ENCODE measurements at regions not wholly inside any gene's neighbourhood (a gene's known extent, or its start where the extent isn't known, plus 50 kb on each side); places are given as distances from the start of the nearest gene placed in this dataset.

DNA sequence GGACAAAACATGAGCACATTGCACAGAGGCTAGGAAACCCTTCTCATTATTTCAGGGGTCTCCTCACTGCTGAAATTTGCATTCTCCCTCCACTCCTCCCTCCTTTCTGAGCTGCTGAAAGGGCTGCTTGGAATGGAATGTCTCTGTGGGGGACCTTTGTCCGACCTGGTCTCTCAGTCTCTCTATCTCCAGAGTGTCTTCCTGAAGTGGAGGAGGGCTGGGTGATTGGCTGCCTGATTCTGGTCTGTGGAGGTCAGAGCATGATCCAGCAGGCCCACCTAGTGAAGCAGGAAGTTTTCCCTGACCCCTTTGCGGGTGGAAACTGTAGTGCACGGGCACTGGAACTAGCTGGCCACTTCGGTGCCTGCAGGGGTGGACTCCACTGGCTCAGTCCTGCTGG is 560.5 kb upstream of the HS6ST1 start:
- DNase-seq (ENCODE audit: low read depth) = no peak

DNA sequence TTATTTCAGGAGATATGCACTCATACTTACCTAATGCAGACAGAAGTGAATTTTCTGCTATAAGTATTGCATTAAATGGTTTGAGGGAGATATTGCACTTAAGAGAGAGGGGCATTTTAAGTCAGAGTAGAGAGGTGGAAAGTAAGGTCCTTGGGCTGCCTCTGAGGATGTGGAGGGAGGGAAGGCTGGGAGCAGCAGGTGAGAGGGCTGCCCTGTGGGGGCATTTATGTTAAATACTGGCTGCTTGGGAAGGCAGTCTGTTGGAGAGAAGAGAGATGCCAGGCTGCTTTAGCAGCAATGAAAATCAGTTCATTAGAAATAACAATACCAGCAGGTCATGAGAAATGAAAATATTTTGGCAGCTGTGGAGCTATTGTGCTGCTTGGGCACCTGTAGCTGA is 576.2 kb upstream of the HS6ST1 start:
- no peak for DNase-seq (ENCODE audit: low read depth)

DNA sequence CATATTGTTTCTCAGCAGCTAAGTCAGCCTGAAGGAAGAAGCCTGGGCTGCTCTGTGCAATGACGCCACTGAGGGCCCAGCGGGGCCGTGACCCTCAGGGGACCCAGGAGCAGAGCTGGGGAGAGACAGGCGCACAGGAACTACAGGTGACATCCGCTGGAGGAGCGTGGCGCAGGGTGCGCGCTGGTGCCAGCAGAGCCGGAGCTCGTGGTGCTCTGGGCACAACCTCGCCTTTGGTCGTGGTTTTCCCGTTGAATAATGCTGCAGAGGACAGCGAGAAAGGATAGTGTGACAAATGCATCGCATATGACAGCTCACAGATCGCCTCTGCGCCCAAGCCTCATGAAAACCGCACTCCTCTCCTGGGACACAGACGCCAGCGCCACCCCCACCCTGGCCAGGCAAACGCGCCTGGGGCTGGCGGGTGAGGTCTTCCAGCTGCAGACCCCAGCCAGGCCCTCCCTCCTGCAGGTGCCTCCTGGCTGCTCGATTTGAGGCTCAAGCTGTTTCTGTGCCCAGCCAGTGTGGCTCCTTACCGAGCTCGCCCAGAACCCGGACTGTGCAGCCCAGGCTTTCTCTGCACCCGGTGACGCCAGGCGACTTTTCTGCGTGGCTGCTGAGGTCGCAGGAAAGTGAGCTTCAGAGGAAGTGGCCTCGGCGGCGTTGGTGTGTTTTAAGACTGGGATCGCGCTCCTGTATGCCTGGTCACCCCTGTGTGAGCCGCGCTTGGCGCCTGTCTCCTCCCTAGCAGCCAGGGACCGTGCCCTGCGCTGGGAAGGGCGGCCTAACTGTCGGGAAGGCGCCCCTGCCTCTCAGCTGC is 583.1 kb upstream of the HS6ST1 start:
- no peak for DNase-seq (ENCODE audit: low read depth)

DNA sequence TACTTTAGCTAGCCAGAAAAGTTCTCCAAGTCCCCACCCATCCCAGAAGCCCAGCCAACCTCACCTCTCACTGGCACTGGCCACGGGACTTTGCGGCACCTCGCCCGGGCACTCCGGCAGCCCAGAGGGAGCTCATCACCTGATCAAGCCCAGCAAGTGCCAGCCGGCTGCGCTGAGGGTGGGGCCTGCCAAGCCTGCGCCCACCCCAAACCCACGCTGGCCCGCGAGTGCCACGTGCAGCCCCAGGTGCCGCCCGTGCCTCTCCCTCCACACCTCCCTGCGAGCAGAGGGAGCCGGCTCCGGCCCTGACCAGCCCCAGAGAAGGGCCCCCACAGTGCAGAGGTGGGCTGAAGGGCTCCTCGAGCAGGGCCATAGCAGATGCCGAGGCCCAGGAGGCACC is 585.0 kb upstream of the HS6ST1 start:
- DNase-seq (ENCODE audit: low read depth) = no peak

DNA sequence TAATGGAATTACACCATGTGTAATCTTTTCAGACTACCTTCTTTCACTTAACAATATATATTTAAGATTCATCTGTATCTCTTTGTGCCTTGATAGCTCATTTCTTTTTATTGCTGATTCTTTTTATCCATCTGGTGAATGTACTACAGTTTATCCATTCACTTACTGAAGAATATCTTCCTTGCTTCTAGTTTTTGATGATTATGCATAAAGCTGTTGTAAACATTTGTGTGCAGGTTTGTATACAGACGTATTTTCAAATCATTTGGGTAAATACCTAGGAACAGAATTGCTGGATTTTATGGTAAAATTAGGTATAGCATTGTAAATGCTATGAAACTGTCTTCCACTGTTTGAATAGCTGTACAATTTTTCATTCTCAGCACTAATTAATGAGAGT is 592.6 kb upstream of the HS6ST1 start:
- no peak for DNase-seq (ENCODE audit: low read depth)

DNA sequence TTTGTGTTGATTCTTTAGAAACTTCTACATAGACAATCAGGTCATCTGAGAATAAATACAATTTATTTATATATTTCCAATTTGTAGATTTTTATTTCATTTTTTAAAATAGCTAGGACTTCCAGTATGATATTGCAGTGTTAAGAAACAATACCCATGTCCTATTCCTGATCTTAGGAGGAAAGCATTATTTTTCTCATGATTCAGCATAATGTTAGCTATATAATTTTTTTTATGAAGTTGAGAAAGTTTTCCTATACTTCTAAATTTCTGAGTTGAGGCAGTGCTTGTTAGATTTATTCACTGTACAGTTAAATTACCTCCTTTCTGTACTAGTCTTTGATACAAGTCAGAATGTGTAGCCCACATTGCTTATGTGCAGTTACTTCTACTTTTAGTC is 595.7 kb upstream of the HS6ST1 start:
- no peak for DNase-seq (ENCODE audit: low read depth)

DNA sequence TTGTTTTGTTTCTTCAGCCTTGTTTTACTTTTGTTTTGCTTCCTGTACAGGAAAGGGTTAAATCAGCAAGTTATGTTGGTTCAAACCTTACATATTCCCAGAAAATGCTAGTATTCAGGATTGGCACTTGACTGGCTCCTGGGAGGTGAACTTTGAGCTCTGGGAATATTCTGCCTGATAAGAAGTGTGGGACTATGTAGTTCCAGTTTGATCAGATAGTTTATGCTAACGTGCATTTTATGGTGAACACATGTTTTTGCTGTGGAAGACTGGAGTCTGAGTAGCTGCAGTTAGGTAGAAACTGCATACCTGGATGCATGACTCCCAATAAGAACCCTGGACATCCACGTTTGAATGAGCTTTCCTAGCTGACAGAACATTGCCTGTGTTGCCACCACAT is 603.1 kb upstream of the HS6ST1 start:
- no peak for DNase-seq (ENCODE audit: low read depth)

DNA sequence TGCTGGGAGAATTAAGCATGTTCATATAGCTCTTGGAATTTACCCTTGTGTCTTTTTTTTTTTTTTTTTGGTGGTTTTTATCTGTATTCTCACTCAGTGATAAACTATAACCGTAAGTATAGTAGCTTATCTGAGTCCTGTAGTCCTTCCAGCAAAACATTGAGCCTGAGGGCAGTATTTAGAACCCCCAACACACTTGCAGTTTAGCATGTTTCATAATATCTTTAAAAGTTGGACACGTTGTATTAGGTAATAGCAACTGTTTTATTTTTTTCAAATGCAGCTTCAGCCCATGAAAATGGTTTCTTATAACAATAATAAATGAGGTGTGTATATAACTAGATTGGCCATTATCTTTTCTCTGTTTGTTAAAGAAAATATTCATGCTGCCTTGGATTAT is 603.5 kb upstream of the HS6ST1 start:
- DNase-seq (ENCODE audit: low read depth) = no peak

DNA sequence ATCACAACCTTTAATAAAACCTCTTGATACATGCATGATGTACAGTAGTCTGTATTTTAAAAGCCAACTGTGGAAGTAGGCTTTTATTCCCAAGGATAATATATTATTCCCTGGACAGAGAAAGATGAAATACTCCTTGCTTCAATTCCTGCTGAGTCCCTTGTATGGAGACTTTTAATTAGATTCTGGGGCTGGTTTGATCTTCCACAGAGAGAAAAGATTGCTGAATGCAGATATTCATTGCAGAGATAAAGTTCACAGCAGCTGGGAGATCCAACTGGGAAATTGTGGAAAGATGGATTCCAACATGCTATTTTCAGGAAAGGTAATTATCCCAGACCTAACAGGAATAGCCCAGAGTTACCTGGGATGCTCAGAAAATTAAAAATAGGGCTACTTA is 607.0 kb upstream of the HS6ST1 start:
- DNase-seq (ENCODE audit: low read depth) = no peak

DNA sequence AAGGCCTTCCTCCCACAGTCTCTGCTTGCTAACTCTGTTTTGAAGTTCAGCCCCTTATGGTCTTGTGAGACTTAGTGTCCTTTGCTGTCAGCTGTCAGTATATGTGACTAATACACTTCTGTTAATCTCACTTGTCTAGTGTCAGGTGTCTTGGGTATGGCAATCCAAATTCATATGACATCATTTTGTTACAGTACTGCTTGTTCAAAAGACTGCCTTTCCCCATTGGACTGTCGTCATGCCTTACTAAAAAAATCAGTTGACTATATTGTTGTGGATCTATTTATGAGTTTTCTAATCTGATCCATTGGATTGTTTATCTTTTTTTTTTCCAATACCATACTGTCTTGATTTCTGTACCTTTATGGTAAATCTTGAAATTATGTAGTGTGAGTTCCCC is 611.4 kb upstream of the HS6ST1 start:
- DNase-seq (ENCODE audit: low read depth) = no peak

DNA sequence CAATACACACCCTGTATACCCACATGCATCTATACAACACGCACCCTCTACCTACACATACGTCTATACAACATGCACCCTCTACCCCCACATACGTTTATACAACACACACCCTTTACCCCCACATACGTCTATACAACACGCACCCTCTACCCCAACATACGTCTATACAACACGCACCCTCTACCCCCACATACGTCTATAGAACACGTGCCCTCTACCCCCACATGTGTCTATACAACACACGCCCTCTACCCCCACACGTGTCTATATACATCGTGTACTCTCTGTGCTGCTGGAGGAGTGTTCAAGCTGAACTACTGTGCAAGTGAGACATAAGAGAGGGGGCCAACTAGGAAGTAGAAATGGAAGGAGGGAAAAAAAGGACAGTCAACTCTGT is 621.7 kb upstream of the HS6ST1 start:
- no peak for DNase-seq (ENCODE audit: low read depth)

DNA sequence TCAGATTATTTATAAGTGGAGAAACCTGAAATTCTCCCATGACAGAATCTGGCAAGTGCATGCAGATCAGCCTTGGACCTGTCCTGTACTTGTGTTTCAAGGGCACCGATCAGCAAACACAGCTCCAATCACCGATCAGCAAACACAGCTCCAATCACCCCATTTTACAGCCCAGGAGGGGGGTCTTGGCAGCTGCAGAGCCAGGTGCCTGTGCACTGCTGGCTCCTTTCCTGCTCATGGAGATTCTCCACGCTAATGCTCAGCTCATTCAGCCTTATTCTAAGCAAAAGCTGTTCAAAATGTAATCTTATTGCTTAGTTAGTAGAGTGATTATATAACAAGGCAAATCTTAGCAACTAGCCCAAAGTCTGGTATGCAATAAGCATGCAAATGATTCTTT is 623.1 kb upstream of the HS6ST1 start:
- DNase-seq (ENCODE audit: low read depth) = no peak

DNA sequence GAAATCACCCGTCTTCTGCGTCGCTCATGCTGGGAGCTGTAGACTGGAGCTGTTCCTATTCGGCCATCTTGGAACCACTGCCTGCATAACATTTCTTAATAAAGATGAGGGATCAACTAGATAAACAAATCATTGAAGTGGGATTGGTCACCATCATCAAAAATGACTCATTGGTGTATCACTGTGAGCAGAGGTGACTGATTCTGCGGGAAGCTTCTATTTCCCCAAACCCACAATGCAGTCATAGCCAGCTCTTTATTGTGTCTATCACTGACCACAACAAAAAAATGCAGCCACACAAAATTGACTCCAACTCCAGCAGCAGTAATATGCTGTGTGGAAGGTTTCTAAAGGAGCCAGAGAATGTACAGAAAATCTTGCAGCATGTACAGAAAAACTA is 630.7 kb upstream of the HS6ST1 start:
- no peak for DNase-seq (ENCODE audit: low read depth)

DNA sequence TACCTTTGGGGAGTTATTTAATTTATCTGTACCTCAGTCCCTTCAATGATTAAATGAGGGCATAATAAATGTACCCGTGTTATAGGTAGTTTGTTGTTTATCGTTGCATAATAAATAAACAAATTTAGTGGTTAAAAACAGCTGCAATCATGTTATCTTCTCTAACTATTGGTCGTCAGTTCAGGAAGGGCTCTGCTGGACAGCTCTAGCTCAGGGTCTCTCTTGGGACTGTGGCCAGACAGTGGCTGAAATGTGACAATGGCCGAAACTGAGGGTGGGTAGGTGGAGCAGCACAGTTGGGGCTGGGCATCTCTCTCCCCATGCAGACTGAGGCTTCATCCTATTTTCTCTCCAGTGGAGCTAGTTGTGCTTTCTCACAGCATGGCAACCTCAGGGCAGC is 632.1 kb upstream of the HS6ST1 start:
- DNase-seq (ENCODE audit: low read depth) = no peak

DNA sequence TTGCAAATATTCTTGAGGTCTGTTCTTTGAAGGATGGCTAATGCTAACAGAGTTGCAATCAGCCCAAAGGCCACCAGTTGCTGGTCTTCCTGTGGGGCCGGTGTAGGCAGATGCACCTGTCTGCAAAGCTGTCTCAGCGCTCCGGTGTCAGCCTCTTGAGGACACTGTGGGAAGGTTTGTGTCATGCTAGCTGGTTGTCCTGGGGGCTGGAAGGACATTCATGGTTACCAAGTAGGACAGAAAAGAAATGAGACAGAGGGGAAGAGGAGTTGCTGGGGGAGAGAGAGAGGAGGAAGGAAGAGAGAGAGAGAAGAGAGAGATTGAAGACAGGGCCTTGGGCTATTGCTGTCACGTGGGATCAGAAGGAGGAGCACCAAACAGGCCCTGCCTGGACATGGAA is 639.6 kb upstream of the HS6ST1 start:
- no peak for DNase-seq (ENCODE audit: low read depth)

DNA sequence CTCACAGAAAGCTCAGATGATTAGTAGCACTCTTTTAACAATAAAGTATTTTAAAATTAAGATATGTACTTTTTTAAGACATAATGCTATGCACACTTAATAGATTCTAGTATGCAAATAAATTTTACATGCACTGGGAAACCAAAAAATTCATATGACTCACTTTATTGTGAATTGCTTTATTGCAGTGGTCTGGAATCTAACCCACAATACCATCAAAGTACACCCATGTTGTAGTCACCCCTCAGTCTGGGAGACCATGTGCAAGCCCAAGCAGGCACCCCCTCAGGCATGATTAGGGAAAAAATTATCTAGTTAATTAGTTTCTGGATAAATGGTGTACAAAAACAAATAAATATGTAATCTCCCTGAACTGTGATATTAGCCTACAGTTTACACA is 649.0 kb upstream of the HS6ST1 start:
- no peak for DNase-seq (ENCODE audit: low read depth)

DNA sequence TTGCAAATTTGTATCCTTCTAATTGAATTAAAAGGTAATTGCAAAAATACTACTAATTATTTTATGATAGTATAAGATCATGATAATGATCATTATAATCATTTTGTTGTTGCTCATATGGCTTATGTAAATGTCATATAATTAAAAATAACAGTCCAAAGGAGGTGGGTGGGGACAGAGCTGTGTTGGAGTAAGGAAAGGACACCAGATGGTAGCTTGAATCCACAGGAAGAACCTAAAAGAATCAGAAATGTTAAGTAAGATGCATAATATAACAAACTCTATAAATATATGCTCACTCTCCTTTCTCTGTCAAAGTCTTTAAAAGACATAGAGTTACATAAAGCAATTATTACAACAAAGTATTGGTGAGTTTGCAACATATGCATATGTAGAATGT is 650.7 kb upstream of the HS6ST1 start:
- no peak for DNase-seq (ENCODE audit: low read depth)

DNA sequence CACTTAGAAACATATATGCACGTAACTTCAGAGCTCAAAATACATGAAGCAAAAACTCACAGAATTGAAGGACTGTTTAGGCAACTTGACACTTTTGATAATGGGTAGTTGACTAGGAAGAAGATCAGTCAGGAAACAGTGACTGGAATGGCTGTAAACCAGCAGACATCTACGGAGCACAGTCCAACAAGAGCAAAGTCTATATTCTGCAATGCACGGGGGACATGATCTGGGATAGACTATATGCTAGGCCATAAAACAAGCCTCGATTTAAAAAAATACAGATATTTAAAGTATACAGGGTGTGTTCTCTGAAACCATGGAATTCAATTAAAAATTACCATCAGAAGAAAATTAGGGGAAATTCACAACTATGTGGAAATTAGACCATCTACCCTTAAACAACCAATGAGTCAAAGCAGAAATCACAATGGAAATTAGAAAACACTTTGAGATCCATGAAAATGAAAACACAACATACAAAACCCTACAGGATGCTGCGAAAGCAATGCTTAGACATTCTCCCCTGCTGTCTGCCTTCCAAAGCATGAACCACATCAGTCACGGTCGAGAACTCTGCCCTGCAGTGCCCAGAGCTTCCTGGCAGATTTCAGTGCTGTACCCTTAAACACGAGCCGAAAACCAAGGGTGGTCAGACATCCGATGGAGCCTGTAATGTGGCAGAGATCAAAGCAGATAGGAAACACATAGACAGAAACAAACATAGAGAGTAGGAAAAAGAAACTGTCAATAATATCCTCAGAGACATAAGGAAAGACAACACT is 651.9 kb upstream of the HS6ST1 start:
- DNase-seq (ENCODE audit: low read depth) = no peak

DNA sequence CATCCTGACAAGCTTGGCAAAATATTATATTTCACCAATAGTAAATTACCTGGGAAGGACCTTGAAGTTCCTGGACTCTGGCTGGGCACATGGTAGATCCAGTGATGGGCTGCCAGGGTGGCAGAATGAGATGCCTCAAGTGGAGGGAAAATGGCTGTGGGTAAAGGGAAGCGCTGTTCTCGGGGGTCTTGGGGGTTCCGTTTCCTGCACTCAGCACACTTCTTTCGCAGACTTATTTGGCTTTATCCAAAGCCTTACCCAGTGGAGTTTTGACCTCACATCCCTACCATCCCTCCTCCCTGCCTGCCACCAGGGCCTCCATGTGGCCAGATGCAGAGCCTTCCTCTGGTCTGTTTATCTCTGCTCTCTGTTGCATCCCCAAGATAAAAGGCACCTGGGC is 654.9 kb upstream of the HS6ST1 start:
- DNase-seq (ENCODE audit: low read depth) = no peak

DNA sequence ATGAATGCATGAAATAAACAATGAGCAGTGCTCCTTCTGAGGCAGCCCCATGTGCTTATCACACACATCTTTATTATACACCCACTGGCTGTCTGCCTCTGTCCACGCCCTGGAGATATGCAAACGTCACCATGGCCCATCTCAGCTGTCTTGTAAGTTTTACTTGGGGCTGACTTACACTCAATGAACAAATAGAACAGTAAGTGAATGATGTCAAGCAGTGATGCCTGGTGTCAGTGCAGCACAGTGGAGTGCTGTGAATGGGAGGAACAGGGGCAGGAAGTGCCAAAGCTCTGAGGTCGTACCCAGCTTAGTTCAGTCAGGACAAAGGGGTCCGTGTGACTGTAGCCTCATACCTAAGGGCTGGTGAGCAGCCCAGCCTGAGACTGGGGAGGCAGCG is 659.5 kb upstream of the HS6ST1 start:
- no peak for DNase-seq (ENCODE audit: low read depth)

DNA sequence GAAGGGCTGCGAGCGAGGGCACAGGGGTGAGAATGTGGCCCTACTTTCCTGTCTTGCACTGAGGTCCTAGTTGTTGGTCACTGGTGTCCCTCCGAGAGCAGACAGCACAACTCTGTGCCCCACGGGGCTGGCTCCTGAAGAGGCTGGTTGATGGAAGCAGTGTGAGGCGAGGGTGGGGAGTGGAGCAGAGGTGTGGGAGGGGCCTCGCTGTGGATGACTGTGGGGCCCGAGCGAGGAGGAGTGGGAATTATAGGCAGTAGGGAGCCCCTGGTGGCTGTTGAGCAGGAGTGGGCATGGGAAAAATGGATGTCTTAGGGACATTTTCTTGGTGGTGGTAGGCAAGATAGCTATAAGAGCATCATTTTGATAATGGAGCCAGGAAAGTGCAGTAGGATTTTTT is 660.5 kb upstream of the HS6ST1 start:
- DNase-seq (ENCODE audit: low read depth) = no peak

DNA sequence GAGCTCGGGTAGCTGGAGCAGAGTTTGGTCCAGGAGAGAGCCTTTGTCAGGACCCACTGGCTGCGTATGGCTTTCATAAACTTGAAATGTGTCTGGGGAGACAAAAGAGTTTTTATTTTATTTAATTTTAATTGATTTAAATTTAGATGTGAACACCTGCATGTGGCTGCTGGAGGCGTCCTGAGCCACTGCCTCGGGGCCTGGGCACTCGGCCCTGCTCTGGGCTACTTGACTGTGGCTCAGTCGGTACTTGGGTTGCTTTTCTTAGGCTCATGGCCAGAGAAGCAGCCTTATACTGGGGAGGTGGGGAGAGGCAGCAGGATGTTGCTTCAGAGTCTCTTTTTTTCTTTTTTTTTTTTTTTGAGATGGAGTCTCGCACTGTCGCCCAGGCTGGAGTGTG is 661.8 kb upstream of the HS6ST1 start:
- DNase-seq (ENCODE audit: low read depth) = no peak

DNA sequence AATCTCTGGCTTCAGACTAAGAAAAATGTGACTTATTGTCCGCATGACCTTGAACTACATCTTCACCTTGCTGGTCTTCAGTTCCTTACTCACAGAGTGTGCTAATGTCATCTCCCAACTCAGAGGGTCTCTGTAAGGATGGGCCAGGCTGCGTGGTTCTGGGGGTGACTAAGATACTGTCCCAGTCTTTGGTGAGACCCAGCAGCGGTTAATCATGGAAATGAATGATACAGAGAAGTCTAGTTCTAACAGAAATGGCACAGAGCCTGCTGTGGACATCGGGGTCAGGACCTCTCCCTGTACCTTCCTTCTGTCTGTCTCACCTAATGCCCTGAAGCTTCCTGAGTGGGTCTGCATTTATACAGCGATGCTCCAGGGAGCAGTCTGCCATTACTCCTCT is 662.7 kb upstream of the HS6ST1 start:
- no peak for DNase-seq (ENCODE audit: low read depth)

DNA sequence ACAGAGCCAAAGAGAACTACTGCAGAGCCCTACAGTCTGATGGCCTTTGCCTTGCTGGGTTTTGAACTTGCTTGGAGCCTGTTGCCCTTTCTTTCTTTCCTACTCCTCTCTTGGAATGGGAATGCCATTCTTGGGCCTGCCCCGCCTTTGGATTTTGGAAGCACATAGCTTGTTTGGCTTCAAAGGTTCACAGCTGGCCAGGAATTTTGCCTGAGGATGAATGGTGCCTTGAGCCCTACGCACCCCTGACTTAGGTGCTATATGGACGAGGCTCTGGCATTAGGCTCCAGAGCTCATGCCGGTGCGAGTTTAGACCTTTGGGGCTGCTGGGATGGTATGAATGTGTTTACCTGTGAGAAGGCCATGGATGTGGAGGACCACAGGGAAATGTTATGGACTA is 663.3 kb upstream of the HS6ST1 start:
- no peak for DNase-seq (ENCODE audit: low read depth)

All from stimulated activated CD8-positive, alpha-beta memory T cell treated with anti-CD3 and anti-CD28 coated beads, Interleukin-4, amount 100 ng/mL, for 24 hours (primary cell).